ENCODE measurements at regions not wholly inside any gene's neighbourhood (a gene's known extent, or its start where the extent isn't known, plus 50 kb on each side); places are given as distances from the start of the nearest gene placed in this dataset.

DNA sequence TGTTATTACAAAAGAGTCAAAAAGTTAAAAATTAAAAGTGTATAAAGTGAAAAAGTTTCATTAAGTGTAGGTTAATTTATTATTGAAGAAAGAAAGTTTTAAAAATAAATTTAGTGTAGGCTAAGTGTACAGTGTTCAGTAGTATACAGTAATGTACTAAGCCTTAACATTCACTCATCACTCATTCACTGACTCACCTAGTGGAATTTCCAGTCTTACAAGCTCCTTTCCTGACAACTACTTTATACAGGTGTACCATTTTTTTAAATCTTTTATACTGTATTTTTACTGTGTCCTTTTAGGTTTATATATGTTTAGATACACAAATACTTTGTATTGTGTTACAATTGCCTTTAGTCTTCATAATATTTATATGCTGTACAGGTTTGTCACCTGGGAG, 530.2 kb upstream of the FAM174A start:
- H2AFZ ChIP-seq (ENCODE audit: low read depth), result no peak overlapping the region
- H3K4me2 ChIP-seq, result no peak overlapping the region
- no peaks in the 10 kb centered on the region for H3K27me3 ChIP-seq (ENCODE audit: insufficient read depth, low read depth)
- H3K27ac ChIP-seq, result no peak overlapping the region
- no peaks in the 10 kb centered on the region for H3K79me2 ChIP-seq (ENCODE audit: insufficient read depth, low read depth)
- TF ChIP-seq, protein P1, sequence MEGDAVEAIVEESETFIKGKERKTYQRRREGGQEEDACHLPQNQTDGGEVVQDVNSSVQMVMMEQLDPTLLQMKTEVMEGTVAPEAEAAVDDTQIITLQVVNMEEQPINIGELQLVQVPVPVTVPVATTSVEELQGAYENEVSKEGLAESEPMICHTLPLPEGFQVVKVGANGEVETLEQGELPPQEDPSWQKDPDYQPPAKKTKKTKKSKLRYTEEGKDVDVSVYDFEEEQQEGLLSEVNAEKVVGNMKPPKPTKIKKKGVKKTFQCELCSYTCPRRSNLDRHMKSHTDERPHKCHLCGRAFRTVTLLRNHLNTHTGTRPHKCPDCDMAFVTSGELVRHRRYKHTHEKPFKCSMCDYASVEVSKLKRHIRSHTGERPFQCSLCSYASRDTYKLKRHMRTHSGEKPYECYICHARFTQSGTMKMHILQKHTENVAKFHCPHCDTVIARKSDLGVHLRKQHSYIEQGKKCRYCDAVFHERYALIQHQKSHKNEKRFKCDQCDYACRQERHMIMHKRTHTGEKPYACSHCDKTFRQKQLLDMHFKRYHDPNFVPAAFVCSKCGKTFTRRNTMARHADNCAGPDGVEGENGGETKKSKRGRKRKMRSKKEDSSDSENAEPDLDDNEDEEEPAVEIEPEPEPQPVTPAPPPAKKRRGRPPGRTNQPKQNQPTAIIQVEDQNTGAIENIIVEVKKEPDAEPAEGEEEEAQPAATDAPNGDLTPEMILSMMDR (conservative IDR thresholded peaks at IDR 0.05; ENCODE audit: low read depth, low read length), result no peak
- H3K4me1 ChIP-seq (ENCODE audit: low read depth, poor library complexity, severe bottlenecking), result no peaks in the 10 kb centered on the region
- no peaks in the 10 kb centered on the region for H3K36me3 ChIP-seq (ENCODE audit: insufficient read depth)
- H3K9ac ChIP-seq, result no peak overlapping the region
- no peaks in the 10 kb centered on the region for H4K20me1 ChIP-seq (ENCODE audit: insufficient read depth)
- H3K4me3 ChIP-seq (IDR thresholded peaks at IDR 0.05; ENCODE audit: insufficient read depth, low read depth, low read length), result no peak overlapping the region

DNA sequence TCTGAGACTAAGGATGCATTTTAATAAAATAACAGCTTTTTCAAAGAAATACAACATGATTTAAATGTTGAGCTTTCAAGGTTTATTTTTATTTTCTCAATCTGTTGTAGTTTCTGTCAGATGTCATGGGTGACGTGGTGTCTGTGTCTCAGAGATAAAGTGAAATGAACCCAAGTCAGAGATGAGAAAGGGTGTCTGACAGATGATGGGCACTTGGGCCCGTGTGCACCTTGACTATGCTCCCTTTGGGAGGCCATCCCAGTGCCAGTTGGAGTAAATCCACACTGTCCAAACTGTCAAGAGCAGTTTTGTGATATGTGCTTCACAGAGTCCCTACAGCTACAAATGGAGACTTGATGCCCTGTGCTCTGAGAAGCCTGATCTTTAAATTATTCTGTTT, 536.9 kb upstream of the FAM174A start:
- TF ChIP-seq, protein P1 (conservative IDR thresholded peaks at IDR 0.05; ENCODE audit: low read depth, low read length), result no peak
- Histone ChIP-seq H4K20me1 (ENCODE audit: insufficient read depth) (no peaks in the 10 kb centered on the region), H3K9ac (no peak overlapping the region), H2AFZ (ENCODE audit: low read depth) (no peak overlapping the region), H3K27me3 (ENCODE audit: insufficient read depth, low read depth) (no peaks in the 10 kb centered on the region), H3K27ac (no peak overlapping the region), H3K36me3 (ENCODE audit: insufficient read depth) (no peaks in the 10 kb centered on the region), H3K4me2 (no peak overlapping the region), H3K4me3 (IDR thresholded peaks at IDR 0.05; ENCODE audit: insufficient read depth, low read depth, low read length) (no peak overlapping the region), H3K4me1 (ENCODE audit: low read depth, poor library complexity, severe bottlenecking) (no peaks in the 10 kb centered on the region), H3K79me2 (ENCODE audit: insufficient read depth, low read depth) (no peaks in the 10 kb centered on the region)

DNA sequence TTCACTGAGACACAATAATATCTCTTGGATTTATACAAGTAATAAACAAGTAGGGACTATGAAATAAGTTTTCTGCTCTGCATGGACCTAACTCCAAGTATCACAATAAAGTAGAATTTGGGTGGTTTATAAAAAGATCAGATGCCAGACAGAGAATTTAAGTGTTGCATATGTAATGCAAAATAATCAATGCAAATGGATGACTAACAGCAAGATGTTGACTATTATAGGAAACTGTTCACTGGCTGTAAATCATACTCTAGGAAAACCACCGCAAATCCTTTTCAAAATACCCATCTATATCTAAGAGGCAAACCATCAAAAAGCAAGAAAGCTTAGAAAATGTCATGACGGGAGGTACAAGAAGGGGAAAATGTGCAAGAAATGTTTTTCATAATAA, 539.8 kb upstream of the FAM174A start:
- Histone ChIP-seq H3K4me2 (no peak overlapping the region), H3K27ac (no peak overlapping the region), H3K9ac (no peak overlapping the region), H3K4me3 (IDR thresholded peaks at IDR 0.05; ENCODE audit: insufficient read depth, low read depth, low read length) (no peak overlapping the region), H3K27me3 (ENCODE audit: insufficient read depth, low read depth) (no peaks in the 10 kb centered on the region), H3K4me1 (ENCODE audit: low read depth, poor library complexity, severe bottlenecking) (no peaks in the 10 kb centered on the region), H3K36me3 (ENCODE audit: insufficient read depth) (no peaks in the 10 kb centered on the region), H2AFZ (ENCODE audit: low read depth) (no peak overlapping the region), H3K79me2 (ENCODE audit: insufficient read depth, low read depth) (no peaks in the 10 kb centered on the region), H4K20me1 (ENCODE audit: insufficient read depth) (no peaks in the 10 kb centered on the region)
- TF ChIP-seq, protein P1 (conservative IDR thresholded peaks at IDR 0.05; ENCODE audit: low read depth, low read length), result no peak

DNA sequence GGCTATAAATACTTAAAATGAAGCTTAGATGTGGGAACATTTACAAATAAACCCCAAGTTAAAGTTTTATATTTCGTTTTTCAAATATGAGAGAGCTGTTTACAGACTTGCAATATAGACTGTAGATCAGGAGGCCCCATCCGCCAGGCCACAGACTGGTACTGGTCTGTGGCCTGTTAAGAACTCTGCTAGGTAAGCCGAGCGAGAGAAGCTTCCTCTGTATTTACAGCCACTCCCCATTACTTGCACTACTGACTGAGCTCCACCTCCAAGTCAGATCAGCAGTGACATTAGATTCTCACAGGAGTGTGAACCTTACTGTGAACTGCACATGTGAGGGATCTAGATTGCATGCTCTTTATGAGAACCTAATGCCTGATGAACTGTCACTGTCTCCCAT, 561.4 kb upstream of the FAM174A start:
- Histone ChIP-seq H3K36me3 (ENCODE audit: insufficient read depth) (no peaks in the 10 kb centered on the region), H3K79me2 (ENCODE audit: insufficient read depth, low read depth) (no peaks in the 10 kb centered on the region), H3K4me1 (ENCODE audit: low read depth, poor library complexity, severe bottlenecking) (no peaks in the 10 kb centered on the region), H3K9ac (no peak overlapping the region), H3K4me3 (IDR thresholded peaks at IDR 0.05; ENCODE audit: insufficient read depth, low read depth, low read length) (no peak overlapping the region), H3K27me3 (ENCODE audit: insufficient read depth, low read depth) (no peaks in the 10 kb centered on the region), H3K27ac (no peak overlapping the region), H3K4me2 (no peak overlapping the region), H2AFZ (ENCODE audit: low read depth) (no peak overlapping the region), H4K20me1 (ENCODE audit: insufficient read depth) (no peaks in the 10 kb centered on the region)
- TF ChIP-seq, protein P1 (conservative IDR thresholded peaks at IDR 0.05; ENCODE audit: low read depth, low read length), result no peak

DNA sequence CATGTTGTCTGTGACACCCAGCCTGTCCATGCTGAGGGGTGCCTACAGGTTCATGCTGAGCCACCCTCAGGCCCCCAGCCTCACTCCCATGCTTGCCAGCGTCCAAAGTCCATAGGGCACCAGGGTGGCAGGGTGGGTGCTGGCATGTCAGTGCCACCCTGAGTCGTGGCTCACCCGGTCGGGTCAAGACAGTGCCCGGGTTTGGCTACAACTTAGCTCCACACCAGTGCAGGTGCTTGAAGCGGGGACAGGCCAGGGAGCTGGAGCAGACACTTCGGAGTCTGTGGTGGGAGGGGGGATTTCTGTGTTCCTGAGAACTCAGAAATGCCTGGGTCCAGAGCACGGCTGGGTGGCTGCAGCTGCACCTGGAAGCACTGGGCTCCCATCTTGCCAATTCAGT, 579.2 kb upstream of the FAM174A start:
- no peak overlapping the region for H3K9ac ChIP-seq
- TF ChIP-seq, protein P1 (conservative IDR thresholded peaks at IDR 0.05; ENCODE audit: low read depth, low read length), result no peak
- H3K4me3 ChIP-seq (IDR thresholded peaks at IDR 0.05; ENCODE audit: insufficient read depth, low read depth, low read length), result no peak overlapping the region
- H2AFZ ChIP-seq (ENCODE audit: low read depth), result no peak overlapping the region
- H3K4me2 ChIP-seq, result no peak overlapping the region
- no peaks in the 10 kb centered on the region for H3K4me1 ChIP-seq (ENCODE audit: low read depth, poor library complexity, severe bottlenecking)
- no peaks in the 10 kb centered on the region for H3K36me3 ChIP-seq (ENCODE audit: insufficient read depth)
- no peaks in the 10 kb centered on the region for H3K27me3 ChIP-seq (ENCODE audit: insufficient read depth, low read depth)
- no peaks in the 10 kb centered on the region for H3K79me2 ChIP-seq (ENCODE audit: insufficient read depth, low read depth)
- no peaks in the 10 kb centered on the region for H4K20me1 ChIP-seq (ENCODE audit: insufficient read depth)
- H3K27ac ChIP-seq, result no peak overlapping the region

Data from KMS-11 (cell line).